T1000 (cell line): ENCODE measurements at regions not wholly inside any gene's neighbourhood (a gene's known extent, or its start where the extent isn't known, plus 50 kb on each side); places are given as distances from the start of the nearest gene placed in this dataset.

ENCODE experiments used
- DNase-seq: peaks from one replicate; lab custom pipeline; 2025; ENCODE audit warnings: mixed read lengths; lab: John Stamatoyannopoulos, UW

DNA sequence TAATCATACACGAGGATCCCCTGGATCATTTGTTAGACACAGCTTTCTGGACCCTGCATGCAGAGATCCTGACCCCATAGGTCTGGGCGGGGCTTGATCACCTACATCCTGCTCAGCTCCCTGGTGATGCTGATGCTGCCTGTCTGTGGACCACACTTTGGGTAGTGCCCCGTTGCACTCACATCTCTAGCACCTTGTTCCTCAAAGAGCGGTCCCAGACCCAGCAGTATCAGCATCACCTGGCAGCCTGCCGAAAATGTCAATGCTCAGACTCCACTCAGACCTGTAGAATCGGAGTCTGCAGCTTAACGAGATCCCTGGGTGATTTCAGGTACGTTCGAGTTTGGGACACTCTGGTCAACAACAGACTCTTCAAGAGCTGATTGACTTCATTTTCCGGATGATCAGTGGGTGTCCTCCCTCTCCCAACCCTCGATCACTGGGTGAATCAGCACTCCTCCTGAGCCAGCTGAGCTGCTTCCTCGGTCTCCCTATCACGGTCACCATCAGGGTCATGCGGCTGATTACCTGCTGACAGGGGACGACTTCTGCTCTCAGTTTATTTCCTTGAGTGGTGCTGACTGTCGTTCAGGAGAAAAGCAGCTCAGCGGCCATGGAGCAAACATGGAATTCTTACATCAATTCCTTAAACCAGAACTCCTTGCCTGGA lies 150.6 kb upstream of the RAB12 start:
- no peak for DNase-seq

GRCh38 chr18:8460748-8461147 lies 148.5 kb upstream of the RAB12 start:
- no peak for DNase-seq

DNA sequence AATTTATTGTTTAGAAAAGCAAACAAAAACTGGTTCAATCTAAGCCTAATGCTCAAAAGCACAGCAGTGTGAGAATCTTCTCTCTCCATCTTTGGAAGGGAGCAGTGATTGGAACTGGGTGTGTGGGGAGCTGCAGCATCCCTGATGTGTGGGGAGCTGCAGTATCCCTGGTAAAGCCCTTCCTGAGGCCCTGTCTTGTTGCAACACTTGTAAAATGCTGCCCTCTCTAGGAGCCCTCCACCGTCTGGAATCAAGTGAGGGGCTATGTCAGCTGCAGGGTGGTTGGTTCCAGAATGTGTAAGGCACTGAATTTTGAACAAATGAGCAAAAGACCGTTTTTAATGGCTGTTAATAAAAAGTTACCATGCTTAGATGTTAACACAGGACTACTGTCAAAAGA lies 147.7 kb upstream of the RAB12 start:
- DNase-seq: no peak

- no peak for DNase-seq
These were observed 146.5 kb upstream of the RAB12 start for GRCh38 chr18:8462651-8463185.

GRCh38 chr18:8463791-8464190 lies 145.4 kb upstream of the RAB12 start:
- no peak for DNase-seq

GRCh38 chr18:8468191-8468590 lies 141.0 kb upstream of the RAB12 start:
- DNase-seq: no peak

DNA sequence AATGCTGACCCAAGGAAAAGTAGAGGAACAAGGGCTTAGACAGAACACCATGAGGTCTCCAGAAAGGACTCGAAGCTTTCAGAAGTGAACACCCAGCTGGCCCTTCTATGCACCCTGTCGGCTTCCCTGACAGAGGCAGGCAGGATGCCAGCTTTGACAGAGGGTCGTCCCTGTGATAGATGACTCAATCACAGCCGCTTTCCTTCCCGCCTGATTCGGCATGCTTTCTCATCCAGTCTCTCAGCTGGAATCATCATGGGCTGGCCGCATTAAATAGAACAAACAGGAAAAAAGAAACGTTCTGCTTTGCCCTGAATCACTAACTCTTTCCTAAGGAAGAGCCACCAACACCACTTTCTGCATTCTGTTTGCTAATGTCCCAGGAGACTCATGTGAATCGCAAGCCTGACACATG lies 140.3 kb upstream of the RAB12 start:
- DNase-seq: no peak

GRCh38 chr18:8469544-8470130 lies 139.6 kb upstream of the RAB12 start:
- DNase-seq: no peak

DNA sequence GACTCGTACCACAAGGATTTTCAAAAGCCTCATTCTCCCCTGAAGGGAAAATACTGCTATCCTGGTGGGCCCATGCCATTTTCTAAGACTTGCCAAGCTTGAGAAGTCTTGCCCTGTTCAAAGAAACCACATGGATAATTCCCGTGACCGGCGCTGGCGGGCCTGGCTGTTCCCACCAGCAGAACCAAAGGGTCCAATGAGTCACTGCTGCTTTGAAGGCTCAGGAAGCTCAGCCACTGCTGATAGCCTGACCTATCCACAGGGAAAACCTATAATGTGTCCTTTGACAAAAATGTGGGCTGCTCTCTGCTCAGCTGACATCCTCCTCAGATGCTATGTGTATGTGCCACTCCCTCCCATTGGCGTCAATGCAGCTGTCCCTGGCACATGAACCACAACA lies 137.9 kb upstream of the RAB12 start:
- peak; percentile 33 for DNase-seq

DNA sequence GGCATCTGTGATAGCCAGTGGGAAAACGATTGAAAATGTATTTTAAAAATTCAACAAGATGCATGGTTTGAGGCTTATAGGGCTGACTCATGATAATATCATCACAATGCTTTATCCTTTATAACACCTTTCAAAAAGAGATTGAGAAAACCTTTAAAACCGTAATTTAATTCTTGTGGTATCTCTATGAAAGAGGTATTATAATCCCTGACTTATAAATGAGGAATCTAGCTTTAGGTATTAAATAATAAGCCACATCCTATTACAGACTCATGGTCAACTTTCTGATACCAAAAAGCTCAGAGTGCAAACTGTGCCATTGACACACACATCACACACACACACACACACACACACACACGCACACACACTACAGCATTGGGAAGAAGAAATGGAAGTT lies 134.6 kb upstream of the RAB12 start:
- no peak for DNase-seq

- DNase-seq: no peak
These were observed 131.6 kb upstream of the RAB12 start for GRCh38 chr18:8477615-8478014.

DNA sequence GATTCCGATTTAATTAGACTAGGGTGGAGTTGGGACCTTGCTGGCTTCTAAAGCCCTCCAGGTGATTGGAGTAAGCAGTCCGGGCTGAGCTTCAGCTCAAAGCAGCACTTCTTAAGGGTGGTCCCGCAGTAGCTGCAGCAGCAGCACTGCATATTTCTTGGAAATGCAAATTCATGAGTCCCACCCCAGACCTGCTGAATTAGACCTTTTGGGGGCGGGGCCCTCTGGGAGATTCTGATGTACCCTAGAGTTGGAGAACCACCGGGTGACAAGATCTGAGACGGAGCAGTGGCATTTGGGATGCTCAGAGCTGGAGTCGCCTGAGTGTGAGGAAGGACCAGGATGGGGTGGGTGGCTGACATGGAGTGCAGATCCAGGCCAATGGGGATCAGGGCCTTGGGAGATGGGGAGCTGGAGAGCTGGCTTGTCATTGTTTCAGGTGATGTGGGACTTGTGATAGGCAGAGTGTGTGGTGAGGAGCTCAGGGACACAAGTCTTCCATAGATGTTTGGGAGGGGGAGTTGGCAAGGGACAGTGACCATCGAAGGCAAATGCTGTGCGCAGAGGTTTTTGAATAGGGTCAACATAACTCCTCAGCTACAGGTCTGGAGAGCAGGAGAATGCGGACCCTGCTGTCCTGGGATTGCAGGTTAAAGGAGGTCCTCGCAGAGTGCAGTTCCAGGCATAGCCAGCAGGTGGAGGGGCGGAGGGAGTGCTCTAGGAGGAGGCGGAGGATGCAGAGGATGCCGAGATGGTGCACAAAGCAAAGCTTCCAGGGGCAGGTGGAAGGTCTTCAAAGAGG lies 130.9 kb upstream of the RAB12 start:
- DNase-seq: no peak

DNA sequence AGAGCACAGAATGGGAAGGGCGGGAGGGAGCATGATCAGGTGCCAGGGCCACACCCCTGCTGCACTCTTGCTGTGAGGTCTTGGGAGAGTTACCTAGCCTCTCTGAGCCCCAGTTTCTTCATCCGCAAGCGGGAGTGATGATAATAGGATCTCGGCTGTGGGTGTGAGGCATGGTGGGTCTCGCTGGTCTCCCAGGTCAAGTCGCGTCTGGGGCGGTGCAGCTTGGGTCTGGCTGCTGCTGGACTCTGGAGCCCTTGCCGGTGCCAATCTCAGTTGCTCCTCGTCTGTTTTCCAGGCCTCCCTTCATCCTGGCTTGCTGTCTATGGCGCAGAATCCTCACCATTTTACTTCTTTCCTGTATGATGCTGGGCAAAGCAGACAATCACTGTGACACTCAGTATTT lies 130.3 kb upstream of the RAB12 start:
- DNase-seq: no peak

- DNase-seq: no peak
These were observed 129.4 kb upstream of the RAB12 start for GRCh38 chr18:8479789-8480188.

- no peak for DNase-seq
These were observed 128.5 kb upstream of the RAB12 start for GRCh38 chr18:8480506-8481328.

DNA sequence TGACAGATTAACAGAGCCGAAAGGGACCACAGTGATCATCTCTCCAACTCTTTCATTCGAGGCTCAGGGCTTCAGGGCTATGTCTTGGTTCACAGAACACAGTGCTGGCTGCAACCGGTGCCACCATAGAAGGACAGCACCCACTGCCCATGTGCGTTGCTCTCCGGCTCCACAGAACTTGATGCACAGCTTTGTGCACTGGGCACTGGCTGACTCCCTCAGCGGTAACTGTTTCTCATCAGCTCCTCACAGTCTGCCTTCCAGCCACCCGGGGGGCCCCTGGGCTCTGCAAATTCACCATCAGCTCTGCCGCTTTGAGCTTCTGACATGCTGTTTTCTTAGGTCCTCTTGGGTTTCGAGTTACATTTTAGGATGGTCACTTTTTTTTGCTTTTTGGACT lies 124.3 kb upstream of the RAB12 start:
- no peak for DNase-seq

- DNase-seq: no peak
These were observed 119.5 kb upstream of the RAB12 start for GRCh38 chr18:8489761-8490160.

GRCh38 chr18:8491516-8491915 lies 117.7 kb upstream of the RAB12 start:
- DNase-seq: no peak

DNA sequence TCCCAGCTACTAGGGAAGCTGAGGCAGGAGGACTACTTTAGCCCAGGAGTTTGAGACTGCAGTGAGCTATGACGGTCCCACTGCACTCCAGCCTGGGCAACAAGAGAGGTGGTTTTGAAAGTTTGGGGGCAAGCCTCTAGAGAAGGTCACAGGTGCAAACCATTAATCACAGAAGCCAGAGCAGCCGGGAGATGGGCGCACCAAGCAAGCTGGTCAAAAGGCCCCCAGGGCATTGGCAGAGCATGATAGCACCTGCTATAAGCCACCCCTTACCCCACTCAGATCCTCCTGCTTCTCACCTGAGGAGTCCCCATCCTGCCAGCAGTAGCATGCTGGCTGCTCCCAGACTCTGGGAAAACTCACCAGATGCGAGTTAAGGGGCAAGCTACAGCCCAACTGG lies 116.1 kb upstream of the RAB12 start:
- no peak for DNase-seq

GRCh38 chr18:8496186-8496585 lies 113.1 kb upstream of the RAB12 start:
- DNase-seq: no peak

- no peak for DNase-seq
These were observed 110.3 kb upstream of the RAB12 start for GRCh38 chr18:8498905-8499304.
